IMR-90 (cell line): ENCODE measurements at regions not wholly inside any gene's neighbourhood (a gene's known extent, or its start where the extent isn't known, plus 50 kb on each side); places are given as distances from the start of the nearest gene placed in this dataset.

ENCODE experiments used
- ATAC-seq: fragments of 200-7000 bp; cut with Tn5 transposase; 2 replicates; pipeline ENCODE4 v1.9.1; 2020; ENCODE audit warnings: low read depth, mild to moderate bottlenecking, moderate library complexity
- BruUV-seq: library from RNA; stranded (reverse); fragments of 400-500 nt; replicated peaks from 2 replicates; lab custom pipeline; 2021; lab: Mats Ljungman, UMichigan
- CTCF ChIA-PET: fragments of 300-600 bp; formaldehyde crosslinking; extraction: SDS; loops from one replicate; lab custom pipeline; 2021; ENCODE audit warnings: antibody characterized with exemption; lab: Yijun Ruan, JAX
- POLR2A ChIA-PET: fragments of 300-600 bp; sonication (Branson Sonifier 250); formaldehyde crosslinking; loops from one replicate; lab custom pipeline; 2022; ENCODE audit warnings: antibody characterized with exemption; ENCODE audit not compliant: unreplicated experiment; lab: Charles Lee
- DNase-seq: peaks from one replicate; pipeline ENCODE4 v3.0.0; 2013
- H2AFZ ChIP-seq: replicated peaks from 2 replicates; pipeline ENCODE3; 2013; ENCODE audit warnings: low read length, mild to moderate bottlenecking; ENCODE audit not compliant: poor library complexity
- H2AK5ac ChIP-seq: 2 replicates; pipeline ENCODE4 v1.6.1; 2013; ENCODE audit warnings: low read depth, low read length, inconsistent platforms
- H2AK9ac ChIP-seq: replicated peaks from 2 replicates; pipeline ENCODE3; 2013; ENCODE audit warnings: mild to moderate bottlenecking, low read depth, low read length, moderate library complexity; ENCODE audit not compliant: poor library complexity
- H2BK120ac ChIP-seq: 2 replicates; pipeline ENCODE4 v1.6.1; 2013; ENCODE audit warnings: low read depth, low read length, inconsistent platforms
- H2BK15ac ChIP-seq: 3 replicates; pipeline ENCODE4 v1.6.1; 2013; ENCODE audit warnings: low read depth, low read length, inconsistent platforms
- H2BK20ac ChIP-seq: 2 replicates; pipeline ENCODE4 v1.6.1; 2013; ENCODE audit warnings: low read depth, mild to moderate bottlenecking, inconsistent platforms, low read length, moderate library complexity
- H2BK5ac ChIP-seq: 2 replicates; pipeline ENCODE4 v1.6.1; 2013; ENCODE audit warnings: mild to moderate bottlenecking, low read depth, low read length, inconsistent platforms; ENCODE audit not compliant: poor library complexity, severe bottlenecking
- H3K14ac ChIP-seq: replicated peaks from 2 replicates; pipeline ENCODE4 v1.6.1; 2013; ENCODE audit warnings: low read depth, low read length, inconsistent platforms
- H3K18ac ChIP-seq: 2 replicates; pipeline ENCODE4 v1.6.1; 2013; ENCODE audit warnings: low read depth, low read length, control low read depth
- H3K23ac ChIP-seq: 2 replicates; pipeline ENCODE4 v1.6.1; 2013; ENCODE audit warnings: low read depth, low read length, inconsistent platforms
- H3K27ac ChIP-seq: 2 replicates; pipeline ENCODE4 v1.5.1; 2013; ENCODE audit warnings: mild to moderate bottlenecking, control low read depth, low read length; ENCODE audit not compliant: insufficient read depth
- H3K27me3 ChIP-seq: 2 replicates; pipeline ENCODE4 v1.6.1; 2013; ENCODE audit warnings: low read length; ENCODE audit not compliant: control insufficient read depth, insufficient read depth
- H3K36me3 ChIP-seq: 2 replicates; pipeline ENCODE4 v1.6.1; 2013; ENCODE audit warnings: low read length, mixed read lengths; ENCODE audit not compliant: control insufficient read depth, insufficient read depth
- H3K4ac ChIP-seq: 2 replicates; pipeline ENCODE4 v1.6.1; 2013; ENCODE audit warnings: low read depth, low read length, inconsistent platforms
- H3K4me1 ChIP-seq: 2 replicates; pipeline ENCODE4 v1.6.1; 2013; ENCODE audit warnings: low read length, mixed read lengths; ENCODE audit not compliant: control insufficient read depth, insufficient read depth
- H3K4me2 ChIP-seq: 2 replicates; pipeline ENCODE4 v1.6.1; 2013; ENCODE audit warnings: low read depth, mild to moderate bottlenecking, control low read depth, low read length, moderate library complexity
- H3K4me3 ChIP-seq: 2 replicates; pipeline ENCODE4 v1.5.1; 2013; ENCODE audit warnings: low read depth, mild to moderate bottlenecking, control low read depth, low read length, moderate library complexity; ENCODE audit not compliant: insufficient read depth
- H3K56ac ChIP-seq: 2 replicates; pipeline ENCODE4 v1.6.1; 2013; ENCODE audit warnings: low read length, inconsistent platforms; ENCODE audit not compliant: insufficient read depth; ENCODE audit errors: extremely low read depth
- H3K79me1 ChIP-seq, 2 experiments: 2 replicates each; pipeline ENCODE4 v1.6.1; 2013; ENCODE audit warnings: low read length in 2 of 2, inconsistent platforms in 1 of 2, low read depth in 1 of 2
- H3K9ac ChIP-seq: 2 replicates; pipeline ENCODE4 v1.6.1; 2013; ENCODE audit warnings: low read depth, low read length, control low read depth
- H3K9me1 ChIP-seq: 2 replicates; pipeline ENCODE4 v1.6.1; 2013; ENCODE audit warnings: low read length, inconsistent platforms; ENCODE audit not compliant: insufficient read depth
- H3K9me3 ChIP-seq: 2 replicates; pipeline ENCODE4 v1.6.1; 2013; ENCODE audit warnings: low read length; ENCODE audit not compliant: control insufficient read depth, insufficient read depth
- H4K20me1 ChIP-seq: 2 replicates; pipeline ENCODE4 v1.6.1; 2013; ENCODE audit warnings: low read length, inconsistent platforms; ENCODE audit not compliant: insufficient read depth
- H4K5ac ChIP-seq: 2 replicates; pipeline ENCODE4 v1.6.1; 2013; ENCODE audit warnings: mild to moderate bottlenecking, low read depth, low read length, control low read depth
- H4K8ac ChIP-seq, 2 experiments: 2 replicates each; pipeline ENCODE4 v1.6.1; 2013; ENCODE audit warnings: low read depth in 2 of 2, low read length in 2 of 2, control low read depth in 1 of 2, inconsistent platforms in 1 of 2
- H4K91ac ChIP-seq: 2 replicates; pipeline ENCODE4 v1.6.1; 2013; ENCODE audit warnings: low read depth, low read length, inconsistent platforms; ENCODE audit not compliant: insufficient read depth
- CHD1 ChIP-seq: IDR thresholded peaks from 2 replicates; pipeline ENCODE4 v1.6.1; 2012; ENCODE audit warnings: low read depth, low read length, improper control_type of control experiment
- CTCF ChIP-seq: conservative IDR thresholded peaks from 2 replicates; pipeline ENCODE4 v1.5.1; 2012; ENCODE audit warnings: mild to moderate bottlenecking, low read depth, low read length, improper control_type of control experiment
- FOS ChIP-seq: fragments of 150-350 bp; IDR thresholded peaks from 2 replicates; pipeline ENCODE4 v1.6.1; 2016; ENCODE audit warnings: low read depth, low read length
- MAFK ChIP-seq: IDR thresholded peaks from 2 replicates; pipeline ENCODE4 v1.6.1; 2012; ENCODE audit warnings: low read depth, low read length, improper control_type of control experiment
- WGBS, 2 experiments: methylation state at CpG; one replicate each; pipeline versions ENCODE4 v1.1.5 to v1.1.7; 2013; ENCODE audit warnings: missing lambda C conversion rate in 2 of 2; ENCODE audit not compliant: insufficient read length in 1 of 2; ENCODE audit errors: extremely low coverage in 2 of 2; 5-methylcytosine and 5-hydroxymethylcytosine counted together
- dilution Hi-C: fragments of 300-500 bp; cut with HindIII; formaldehyde crosslinking; loops from one replicate; pipeline ENCODE4 v1.14.3; 2018; ENCODE audit warnings: low sequenced_read_pairs; ENCODE audit not compliant: unreplicated experiment
- in situ Hi-C: fragments of 300-500 bp; cut with MboI; formaldehyde crosslinking; loops from 3 replicates; pipeline ENCODE4 v1.14.3; 2019; ENCODE audit warnings: low sequenced_read_pairs, inconsistent platforms, mixed read lengths
- intact Hi-C: fragments of 100-400 bp; cut with micrococcal nuclease; formaldehyde crosslinking; loops from 2 replicates; pipeline ENCODE4 v1.10.0; 2022

- WGBS, 2 experiments: 60% methylated on average over 1 of the region's 1 CpG; no CpG with 5 or more reads in 1 of the 2 experiments
- POLR2A ChIA-PET: no interaction called here
- no TSS peak for BruUV-seq
Observed at GRCh38 chr4:46676364-46676763, 232.7 kb downstream of the COX7B2 start.

More at GRCh38 chr4:46676364-46676763, 232.7 kb downstream of the COX7B2 start:
- Histone ChIP-seq H4K20me1 (no peaks in the 10 kb centered on the region), H4K8ac (no peak overlapping the region), H4K5ac (no peak overlapping the region), H3K9me1 (no peaks in the 10 kb centered on the region), H3K4me1 (no peaks in the 10 kb centered on the region), H3K36me3 (no peaks in the 10 kb centered on the region), H3K4me2 (no peak overlapping the region), H2AK9ac (no peak overlapping the region), H3K56ac (no peak overlapping the region), H2BK15ac (no peak overlapping the region), H3K4ac (no peak overlapping the region), H2BK20ac (no peak overlapping the region), H3K9ac (no peak overlapping the region), H3K18ac (no peak overlapping the region), H3K79me1 (no peaks in the 10 kb centered on the region), H2BK120ac (no peak overlapping the region), H3K23ac (no peak overlapping the region), H3K27me3 (no peaks in the 10 kb centered on the region), H2BK5ac (no peak overlapping the region), H2AFZ (no peak overlapping the region), H2AK5ac (no peak overlapping the region), H3K9me3 (no peaks in the 10 kb centered on the region), H3K4me3 (no peak overlapping the region), H3K27ac (no peak overlapping the region), H3K14ac (no peak overlapping the region), H4K91ac (no peak overlapping the region)
- TF ChIP-seq MAFK: peak; percentile 30; the same call in 1 of the 2 replicates
- TF ChIP-seq CHD1: no peak
- TF ChIP-seq CTCF: no peak
- TF ChIP-seq FOS: no peak
- DNase-seq (no peak), ATAC-seq (no peak)
- in situ Hi-C loops: no loop called here
- CTCF ChIA-PET: no interaction called here
- dilution Hi-C loops: no loop called here
- intact Hi-C loops: no loop called here
